ENCODE measurements at regions not wholly inside any gene's neighbourhood (a gene's known extent, or its start where the extent isn't known, plus 50 kb on each side); places are given as distances from the start of the nearest gene placed in this dataset.

DNA sequence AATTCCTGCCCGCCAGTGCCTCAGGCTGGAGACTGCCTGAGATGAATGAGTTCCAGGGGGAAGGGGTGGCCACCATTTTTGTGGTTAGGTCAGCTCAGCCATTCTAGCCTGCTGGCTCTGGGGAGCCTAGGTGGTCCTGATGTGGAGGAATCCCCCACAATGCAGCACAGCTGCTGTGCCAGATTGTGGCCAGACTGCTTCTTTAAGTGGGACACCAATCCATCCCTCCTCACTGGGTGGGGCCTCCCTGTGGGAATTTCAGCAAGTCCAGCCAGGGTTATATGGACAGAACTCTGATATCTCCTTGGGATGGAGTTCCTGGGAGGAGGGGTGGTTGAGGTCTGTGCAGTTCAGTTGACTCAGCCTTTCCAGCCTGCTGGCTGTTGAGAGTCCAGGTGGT is 51.2 kb upstream of the DAP start:
- H3K27ac ChIP-seq, result no peak overlapping the region
- H3K4me3 ChIP-seq, result no peak overlapping the region
- ATAC-seq (no peak), DNase-seq (no peak)
- no peaks in the 10 kb centered on the region for H3K27me3 ChIP-seq
- TF ChIP-seq, protein P1, sequence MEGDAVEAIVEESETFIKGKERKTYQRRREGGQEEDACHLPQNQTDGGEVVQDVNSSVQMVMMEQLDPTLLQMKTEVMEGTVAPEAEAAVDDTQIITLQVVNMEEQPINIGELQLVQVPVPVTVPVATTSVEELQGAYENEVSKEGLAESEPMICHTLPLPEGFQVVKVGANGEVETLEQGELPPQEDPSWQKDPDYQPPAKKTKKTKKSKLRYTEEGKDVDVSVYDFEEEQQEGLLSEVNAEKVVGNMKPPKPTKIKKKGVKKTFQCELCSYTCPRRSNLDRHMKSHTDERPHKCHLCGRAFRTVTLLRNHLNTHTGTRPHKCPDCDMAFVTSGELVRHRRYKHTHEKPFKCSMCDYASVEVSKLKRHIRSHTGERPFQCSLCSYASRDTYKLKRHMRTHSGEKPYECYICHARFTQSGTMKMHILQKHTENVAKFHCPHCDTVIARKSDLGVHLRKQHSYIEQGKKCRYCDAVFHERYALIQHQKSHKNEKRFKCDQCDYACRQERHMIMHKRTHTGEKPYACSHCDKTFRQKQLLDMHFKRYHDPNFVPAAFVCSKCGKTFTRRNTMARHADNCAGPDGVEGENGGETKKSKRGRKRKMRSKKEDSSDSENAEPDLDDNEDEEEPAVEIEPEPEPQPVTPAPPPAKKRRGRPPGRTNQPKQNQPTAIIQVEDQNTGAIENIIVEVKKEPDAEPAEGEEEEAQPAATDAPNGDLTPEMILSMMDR (IDR thresholded peaks at IDR 0.05 in 4 of 5, conservative IDR thresholded peaks at IDR 0.05 in 1 of 5), result no peak
- no peak for TF ChIP-seq POLR2A (IDR thresholded peaks at IDR 0.05)
- intact Hi-C loops (cut with DNase I; ENCODE audit: low total_unique reads) (no loop called here), in situ Hi-C loops (cut with MboI; ENCODE audit: low sequenced_read_pairs in 4 of 4) (no loop called here)
- no peaks in the 10 kb centered on the region for H3K36me3 ChIP-seq
- no peaks in the 10 kb centered on the region for H3K9me3 ChIP-seq
- H3K4me1 ChIP-seq, result no peaks in the 10 kb centered on the region

All from gastrocnemius medialis (tissue), 4 donors.